HepG2 (cell line): ENCODE measurements at regions not wholly inside any gene's neighbourhood (a gene's known extent, or its start where the extent isn't known, plus 50 kb on each side); places are given as distances from the start of the nearest gene placed in this dataset.

Experiments used
- CENPBD1 ChIP-seq: sonication (generic); formaldehyde crosslinking; IDR thresholded peaks from 2 replicates; pipeline ENCODE4 v1.8.0; 2022; ENCODE audit warnings: missing genetic modification reagents, low read depth, mild to moderate bottlenecking, borderline replicate concordance
- CREB1 ChIP-seq, 2 experiments: fragments of 450-650 bp in 1 of 2; IDR thresholded peaks; 2 replicates each; pipeline ENCODE4 v1.6.1; 2016 to 2017; ENCODE audit warnings: control low read depth in 1 of 2, mild to moderate bottlenecking in 1 of 2, missing compliant biosample characterization in 1 of 2, missing genetic modification characterization in 1 of 2
- FOXO1 ChIP-seq: sonication (generic); formaldehyde crosslinking; IDR thresholded peaks from 2 replicates; pipeline ENCODE4 v1.4.0; 2020; ENCODE audit warnings: missing genetic modification reagents
- GTF2F1 ChIP-seq: fragments of 150-350 bp; IDR thresholded peaks from 2 replicates; pipeline ENCODE4 v1.6.1; 2014; ENCODE audit warnings: low read length
- IKZF4 ChIP-seq: sonication (generic); formaldehyde crosslinking; IDR thresholded peaks from 2 replicates; pipeline ENCODE4 v1.5.1; 2020; ENCODE audit warnings: borderline replicate concordance, mild to moderate bottlenecking, low read depth, missing genetic modification reagents; ENCODE audit errors: not compliant biosample characterization
- KIAA2018 ChIP-seq: sonication (generic); formaldehyde crosslinking; IDR thresholded peaks from 2 replicates; pipeline ENCODE4 v1.5.0; 2020; ENCODE audit warnings: mild to moderate bottlenecking, missing genetic modification reagents, borderline replicate concordance
- MXD4 ChIP-seq: IDR thresholded peaks from 2 replicates; pipeline ENCODE4 v1.6.1; 2016; ENCODE audit warnings: mild to moderate bottlenecking, missing biosample characterization, missing genetic modification reagents
- NFE2L1 ChIP-seq: sonication (generic); formaldehyde crosslinking; IDR thresholded peaks from 2 replicates; pipeline ENCODE4 v1.4.0; 2020; ENCODE audit warnings: missing genetic modification reagents, mild to moderate bottlenecking, borderline replicate concordance
- NR2C2 ChIP-seq: sonication (generic); formaldehyde crosslinking; IDR thresholded peaks from 2 replicates; pipeline ENCODE4 v1.4.0; 2020; ENCODE audit warnings: missing genetic modification reagents, mild to moderate bottlenecking, moderate library complexity, borderline replicate concordance
- ONECUT2 ChIP-seq: sonication (generic); formaldehyde crosslinking; IDR thresholded peaks from 2 replicates; pipeline ENCODE4 v1.4.0; 2020; ENCODE audit warnings: missing genetic modification reagents
- RORA ChIP-seq: sonication (generic); formaldehyde crosslinking; IDR thresholded peaks from 2 replicates; pipeline ENCODE4 v1.5.0; 2020; ENCODE audit warnings: mild to moderate bottlenecking, missing genetic modification reagents, moderate library complexity
- SP1 ChIP-seq, 2 experiments: fragments of 450-650 bp in 1 of 2; sonication (generic) in 1 of 2; formaldehyde crosslinking in 1 of 2; IDR thresholded peaks; 2 replicates each; pipeline versions ENCODE4 v1.4.0 to v1.6.1; 2016 to 2020; ENCODE audit warnings: missing genetic modification reagents in 1 of 2
- YEATS4 ChIP-seq: sonication (generic); formaldehyde crosslinking; IDR thresholded peaks from 2 replicates; pipeline ENCODE4 v1.4.0; 2020; ENCODE audit warnings: missing genetic modification reagents, borderline replicate concordance
- ZNF256 ChIP-seq: sonication (generic); formaldehyde crosslinking; conservative IDR thresholded peaks from 2 replicates; pipeline ENCODE4 v1.4.0; 2020; ENCODE audit warnings: missing genetic modification reagents
- ZNF317 ChIP-seq: sonication (generic); formaldehyde crosslinking; IDR thresholded peaks from 2 replicates; pipeline ENCODE4 v1.5.0; 2020; ENCODE audit warnings: mild to moderate bottlenecking, missing genetic modification reagents
- ZNF703 ChIP-seq: sonication (generic); formaldehyde crosslinking; IDR thresholded peaks from 2 replicates; pipeline ENCODE4 v1.5.1; 2020; ENCODE audit warnings: missing genetic modification reagents, mild to moderate bottlenecking, moderate library complexity, borderline replicate concordance
- ZNF713 ChIP-seq: sonication (generic); formaldehyde crosslinking; IDR thresholded peaks from 2 replicates; pipeline ENCODE4 v1.4.0; 2020; ENCODE audit warnings: mild to moderate bottlenecking, missing genetic modification reagents
- ZSCAN20 ChIP-seq: sonication (generic); formaldehyde crosslinking; IDR thresholded peaks from 2 replicates; pipeline ENCODE4 v1.4.0; 2020; ENCODE audit warnings: missing genetic modification reagents, mild to moderate bottlenecking, borderline replicate concordance
- TF ChIP-seq, protein P1 (sequence below): sonication (generic); formaldehyde crosslinking; IDR thresholded peaks from 2 replicates; pipeline ENCODE4 v1.9.0; 2021; ENCODE audit warnings: missing genetic modification reagents, mild to moderate bottlenecking, borderline replicate concordance

- no peak for TF ChIP-seq KIAA2018 (CRISPR knock-in tag)
- TF ChIP-seq IKZF4 (CRISPR knock-in tag) = no peak
- no peak for TF ChIP-seq ZNF713 (CRISPR knock-in tag)
- no peak for TF ChIP-seq SP1 (IDR thresholded peaks at IDR 0.05)
- peak; percentile 70 for TF ChIP-seq SP1 (CRISPR knock-in tag; IDR thresholded peaks at IDR 0.05)
- TF ChIP-seq MXD4 (CRISPR knock-in tag) = no peak; the same call in 1 of the 2 replicates
- TF ChIP-seq CENPBD1 (CRISPR knock-in tag) = no peak
- TF ChIP-seq ZNF703 = no peak
- no peak for TF ChIP-seq ONECUT2 (CRISPR knock-in tag)
- TF ChIP-seq, protein P1, sequence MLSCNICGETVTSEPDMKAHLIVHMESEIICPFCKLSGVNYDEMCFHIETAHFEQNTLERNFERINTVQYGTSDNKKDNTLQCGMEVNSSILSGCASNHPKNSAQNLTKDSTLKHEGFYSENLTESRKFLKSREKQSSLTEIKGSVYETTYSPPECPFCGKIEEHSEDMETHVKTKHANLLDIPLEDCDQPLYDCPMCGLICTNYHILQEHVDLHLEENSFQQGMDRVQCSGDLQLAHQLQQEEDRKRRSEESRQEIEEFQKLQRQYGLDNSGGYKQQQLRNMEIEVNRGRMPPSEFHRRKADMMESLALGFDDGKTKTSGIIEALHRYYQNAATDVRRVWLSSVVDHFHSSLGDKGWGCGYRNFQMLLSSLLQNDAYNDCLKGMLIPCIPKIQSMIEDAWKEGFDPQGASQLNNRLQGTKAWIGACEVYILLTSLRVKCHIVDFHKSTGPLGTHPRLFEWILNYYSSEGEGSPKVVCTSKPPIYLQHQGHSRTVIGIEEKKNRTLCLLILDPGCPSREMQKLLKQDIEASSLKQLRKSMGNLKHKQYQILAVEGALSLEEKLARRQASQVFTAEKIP = no peak
- TF ChIP-seq ZNF256 (CRISPR knock-in tag) = no peak
- peak; percentile 96 for TF ChIP-seq CREB1 (IDR thresholded peaks at IDR 0.05)
- peak; percentile 87 for TF ChIP-seq CREB1 (CRISPR knock-in tag; IDR thresholded peaks at IDR 0.05)
- TF ChIP-seq RORA (CRISPR knock-in tag) = no peak
- TF ChIP-seq GTF2F1 = no peak
- no peak for TF ChIP-seq ZNF317 (CRISPR knock-in tag)
- TF ChIP-seq YEATS4 (CRISPR knock-in tag) = no peak
- no peak for TF ChIP-seq ZSCAN20 (CRISPR knock-in tag)
- TF ChIP-seq NFE2L1 (CRISPR knock-in tag) = no peak
- TF ChIP-seq FOXO1 (CRISPR knock-in tag) = 0 out of 2 replicates have a peak, but pooled peaks have one; percentile 24
- no peak; the same call in 1 of the 2 replicates for TF ChIP-seq NR2C2
Observed at GRCh38 chr1:212558693-212559480, 49.7 kb upstream of the ATF3 start (continued).
